ENCODE measurements at regions not wholly inside any gene's neighbourhood (a gene's known extent, or its start where the extent isn't known, plus 50 kb on each side); places are given as distances from the start of the nearest gene placed in this dataset.

DNA sequence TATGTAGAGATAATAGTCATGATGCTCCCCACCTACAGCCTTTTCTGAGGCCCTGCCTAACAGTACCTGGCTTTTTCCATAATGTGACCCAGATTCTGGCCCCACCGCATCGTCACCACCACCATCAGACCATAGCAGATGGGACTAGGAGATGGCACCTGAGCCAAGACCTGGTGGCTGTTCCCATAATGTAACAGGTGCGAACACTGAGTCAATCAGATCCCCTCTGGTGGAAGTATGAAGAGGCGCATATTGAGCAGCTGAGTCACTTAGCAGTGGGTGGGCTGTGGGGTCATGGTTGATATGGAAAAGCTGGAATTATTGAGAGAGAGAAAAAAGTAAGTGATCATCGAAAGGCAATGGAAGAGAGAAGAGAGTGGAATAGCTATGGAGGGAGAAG, 578.0 kb upstream of the CADM1 start:
- TF ChIP-seq CTCF (IDR thresholded peaks at IDR 0.05): no peak
- TF ChIP-seq POLR2A (IDR thresholded peaks at IDR 0.05): no peak
